Mesendoderm (in vitro differentiated cells): ENCODE measurements at regions not wholly inside any gene's neighbourhood (a gene's known extent, or its start where the extent isn't known, plus 50 kb on each side); places are given as distances from the start of the nearest gene placed in this dataset.

Experiments
- DNase-seq: peaks from one replicate; pipeline ENCODE4 v3.0.0; 2013
- H2AK5ac ChIP-seq: 2 replicates; pipeline ENCODE4 v1.6.1; 2013; ENCODE audit warnings: low read length, inconsistent platforms
- H2BK120ac ChIP-seq: 2 replicates; pipeline ENCODE4 v1.6.1; 2013; ENCODE audit warnings: low read depth, mild to moderate bottlenecking, low read length, moderate library complexity, mixed read lengths
- H2BK15ac ChIP-seq: replicated peaks from 2 replicates; pipeline ENCODE4 v1.6.1; 2013; ENCODE audit warnings: low read depth, mild to moderate bottlenecking, moderate library complexity
- H2BK5ac ChIP-seq: 2 replicates; pipeline ENCODE4 v1.6.1; 2013; ENCODE audit warnings: low read length, inconsistent platforms
- H3K18ac ChIP-seq: 2 replicates; pipeline ENCODE4 v1.6.1; 2013; ENCODE audit warnings: mild to moderate bottlenecking, low read length, mixed read lengths
- H3K23ac ChIP-seq: one replicate; pipeline ENCODE4 v1.6.1; 2013; ENCODE audit warnings: low read length
- H3K27ac ChIP-seq: 2 replicates; pipeline ENCODE4 v1.5.1; 2013; ENCODE audit warnings: low read depth, mild to moderate bottlenecking, inconsistent platforms, low read length, moderate library complexity
- H3K27me3 ChIP-seq: 2 replicates; pipeline ENCODE4 v1.6.1; 2013; ENCODE audit warnings: low read length, control low read depth, mild to moderate bottlenecking, inconsistent platforms; ENCODE audit not compliant: insufficient read depth, poor library complexity
- H3K36me3 ChIP-seq: 2 replicates; pipeline ENCODE4 v1.6.1; 2013; ENCODE audit warnings: low read length, inconsistent platforms; ENCODE audit not compliant: control insufficient read depth, insufficient read depth
- H3K4ac ChIP-seq: one replicate; pipeline ENCODE4 v1.6.1; 2013; ENCODE audit warnings: low read depth, mild to moderate bottlenecking, low read length, moderate library complexity
- H3K4me1 ChIP-seq: 2 replicates; pipeline ENCODE4 v1.6.1; 2013; ENCODE audit warnings: low read depth, low read length, inconsistent platforms; ENCODE audit not compliant: control insufficient read depth
- H3K4me2 ChIP-seq: 2 replicates; pipeline ENCODE4 v1.6.1; 2013; ENCODE audit warnings: low read length
- H3K4me3 ChIP-seq: 2 replicates; pipeline ENCODE4 v1.5.1; 2013; ENCODE audit warnings: mild to moderate bottlenecking, low read length
- H3K56ac ChIP-seq: one replicate; pipeline ENCODE4 v1.6.1; 2013; ENCODE audit warnings: low read length
- H3K79me1 ChIP-seq: 2 replicates; pipeline ENCODE4 v1.6.1; 2013; ENCODE audit warnings: low read length, inconsistent platforms
- H3K79me2 ChIP-seq: 2 replicates; pipeline ENCODE4 v1.6.1; 2013; ENCODE audit warnings: mild to moderate bottlenecking, low read length; ENCODE audit not compliant: control insufficient read depth, insufficient read depth
- H3K9ac ChIP-seq: 2 replicates; pipeline ENCODE4 v1.6.1; 2013; ENCODE audit warnings: low read length, inconsistent platforms
- H4K5ac ChIP-seq: one replicate; pipeline ENCODE4 v1.6.1; 2013; ENCODE audit warnings: low read length
- H4K8ac ChIP-seq: one replicate; pipeline ENCODE4 v1.6.1; 2013; ENCODE audit warnings: low read depth, mild to moderate bottlenecking, control low read depth, low read length, moderate library complexity
- WGBS: extraction: QIAGEN DNeasy Blood & Tissue Kit; methylation state at CpG from one replicate; pipeline ENCODE4 v1.1.7; 2013; ENCODE audit warnings: low lambda C conversion rate, missing lambda C conversion rate; ENCODE audit not compliant: insufficient coverage; ENCODE audit errors: extremely low coverage; 5-methylcytosine and 5-hydroxymethylcytosine counted together

- Histone ChIP-seq H3K4ac (no peak overlapping the region), H3K27me3 (no peaks in the 10 kb centered on the region), H3K23ac (no peak overlapping the region), H3K4me3 (no peak overlapping the region), H4K8ac (no peak overlapping the region), H3K9ac (no peak overlapping the region), H3K4me2 (no peak overlapping the region), H3K79me2 (no peaks in the 10 kb centered on the region), H2BK5ac (no peak overlapping the region), H3K79me1 (no peaks in the 10 kb centered on the region), H2AK5ac (no peak overlapping the region), H3K27ac (no peak overlapping the region), H3K4me1 (no peaks in the 10 kb centered on the region), H3K18ac (no peak overlapping the region), H3K56ac (no peak overlapping the region), H2BK15ac (no peak overlapping the region), H2BK120ac (no peak overlapping the region), H3K36me3 (no peaks in the 10 kb centered on the region), H4K5ac (no peak overlapping the region)
- DNase-seq = no peak
- WGBS = no CpG with 5 or more reads among the region's 2 CpGs
Measured at GRCh38 chrY:7924059-7924458, 1012.5 kb upstream of the AMELY start.

GRCh38 chrY:7923476-7924017, 1012.0 kb upstream of the AMELY start:
- H4K5ac ChIP-seq = no peak overlapping the region
- H3K4ac ChIP-seq = no peak overlapping the region
- no peaks in the 10 kb centered on the region for H3K27me3 ChIP-seq
- no peak overlapping the region for H4K8ac ChIP-seq
- no peaks in the 10 kb centered on the region for H3K79me2 ChIP-seq
- H3K4me1 ChIP-seq = no peaks in the 10 kb centered on the region
- no peak overlapping the region for H3K18ac ChIP-seq
- no peak overlapping the region for H3K4me3 ChIP-seq
- no peak overlapping the region for H2BK120ac ChIP-seq
- no peaks in the 10 kb centered on the region for H3K36me3 ChIP-seq
- no peak overlapping the region for H2AK5ac ChIP-seq
- H3K79me1 ChIP-seq = no peaks in the 10 kb centered on the region
- no peak overlapping the region for H2BK15ac ChIP-seq
- H3K4me2 ChIP-seq = no peak overlapping the region
- no peak overlapping the region for H3K23ac ChIP-seq
- no peak overlapping the region for H3K56ac ChIP-seq
- H3K9ac ChIP-seq = no peak overlapping the region
- DNase-seq = no peak
- no peak overlapping the region for H3K27ac ChIP-seq
- no peak overlapping the region for H2BK5ac ChIP-seq

GRCh38 chrY:7920382-7920781, 1008.8 kb upstream of the AMELY start:
- no peak overlapping the region for H3K27ac ChIP-seq
- H2BK120ac ChIP-seq = no peak overlapping the region
- H4K8ac ChIP-seq = no peak overlapping the region
- H3K18ac ChIP-seq = no peak overlapping the region
- no peaks in the 10 kb centered on the region for H3K4me1 ChIP-seq
- no peaks in the 10 kb centered on the region for H3K27me3 ChIP-seq
- H3K79me1 ChIP-seq = no peaks in the 10 kb centered on the region
- H4K5ac ChIP-seq = no peak overlapping the region
- no peak overlapping the region for H3K9ac ChIP-seq
- DNase-seq = no peak
- no peak overlapping the region for H2BK5ac ChIP-seq
- no peak overlapping the region for H2BK15ac ChIP-seq
- no peaks in the 10 kb centered on the region for H3K36me3 ChIP-seq
- no peak overlapping the region for H3K4ac ChIP-seq
- H3K79me2 ChIP-seq = no peaks in the 10 kb centered on the region
- H3K4me2 ChIP-seq = no peak overlapping the region
- no peak overlapping the region for H3K4me3 ChIP-seq
- H2AK5ac ChIP-seq = no peak overlapping the region
- no CpG with 5 or more reads among the region's 2 CpGs for WGBS
- H3K23ac ChIP-seq = no peak overlapping the region
- no peak overlapping the region for H3K56ac ChIP-seq

- no peak overlapping the region for H3K4ac ChIP-seq
- H3K27ac ChIP-seq = no peak overlapping the region
- no peak overlapping the region for H2BK15ac ChIP-seq
- no peaks in the 10 kb centered on the region for H3K27me3 ChIP-seq
- H3K79me2 ChIP-seq = no peaks in the 10 kb centered on the region
- no peak overlapping the region for H3K9ac ChIP-seq
- H2AK5ac ChIP-seq = no peak overlapping the region
- no peak overlapping the region for H3K56ac ChIP-seq
- no CpG with 5 or more reads among the region's 3 CpGs for WGBS
- H3K4me2 ChIP-seq = no peak overlapping the region
- DNase-seq = no peak
- no peak overlapping the region for H3K23ac ChIP-seq
- no peak overlapping the region for H4K8ac ChIP-seq
- no peaks in the 10 kb centered on the region for H3K79me1 ChIP-seq
- H3K36me3 ChIP-seq = no peaks in the 10 kb centered on the region
- no peak overlapping the region for H2BK5ac ChIP-seq
- H3K18ac ChIP-seq = no peak overlapping the region
- no peaks in the 10 kb centered on the region for H3K4me1 ChIP-seq
- H3K4me3 ChIP-seq = no peak overlapping the region
- H4K5ac ChIP-seq = no peak overlapping the region
- no peak overlapping the region for H2BK120ac ChIP-seq
Measured at GRCh38 chrY:7888506-7888905, 977.0 kb upstream of the AMELY start.

GRCh38 chrY:7881696-7882095, 970.1 kb upstream of the AMELY start:
- Histone ChIP-seq H4K8ac (no peak overlapping the region), H3K4ac (no peak overlapping the region), H3K4me1 (no peaks in the 10 kb centered on the region), H3K4me2 (no peak overlapping the region), H2BK120ac (no peak overlapping the region), H3K27me3 (no peaks in the 10 kb centered on the region), H2BK15ac (no peak overlapping the region), H4K5ac (no peak overlapping the region), H2AK5ac (no peak overlapping the region), H3K36me3 (no peaks in the 10 kb centered on the region), H3K27ac (no peak overlapping the region), H3K23ac (no peak overlapping the region), H3K9ac (no peak overlapping the region), H3K4me3 (no peak overlapping the region), H2BK5ac (no peak overlapping the region), H3K18ac (no peak overlapping the region), H3K79me1 (no peaks in the 10 kb centered on the region), H3K79me2 (no peaks in the 10 kb centered on the region), H3K56ac (no peak overlapping the region)
- no CpG with 5 or more reads among the region's 3 CpGs for WGBS
- no peak for DNase-seq

GRCh38 chrY:7879245-7879644, 967.7 kb upstream of the AMELY start:
- Histone ChIP-seq H3K18ac (no peak overlapping the region), H4K5ac (no peak overlapping the region), H3K79me2 (no peaks in the 10 kb centered on the region), H3K23ac (no peak overlapping the region), H2BK120ac (no peak overlapping the region), H3K27me3 (no peaks in the 10 kb centered on the region), H2AK5ac (no peak overlapping the region), H2BK15ac (no peak overlapping the region), H3K4me3 (no peak overlapping the region), H3K4me2 (no peak overlapping the region), H3K79me1 (no peaks in the 10 kb centered on the region), H4K8ac (no peak overlapping the region), H3K4me1 (no peaks in the 10 kb centered on the region), H3K9ac (no peak overlapping the region), H3K36me3 (no peaks in the 10 kb centered on the region), H3K4ac (no peak overlapping the region), H3K27ac (no peak overlapping the region), H2BK5ac (no peak overlapping the region), H3K56ac (no peak overlapping the region)
- DNase-seq = no peak
- no CpG with 5 or more reads among the region's 4 CpGs for WGBS
